B cell (primary cell): ENCODE measurements at regions not wholly inside any gene's neighbourhood (a gene's known extent, or its start where the extent isn't known, plus 50 kb on each side); places are given as distances from the start of the nearest gene placed in this dataset.

Experiments used
- EZH2 ChIP-seq: IDR thresholded peaks from 2 replicates; pipeline ENCODE4 v1.6.1; 2012; ENCODE audit warnings: borderline replicate concordance, low read depth, mild to moderate bottlenecking, moderate library complexity, low read length; ENCODE audit not compliant: insufficient read depth, poor library complexity, severe bottlenecking
- TF ChIP-seq, protein P1 (sequence below): fragments of 200-600 bp; IDR thresholded peaks from one replicate; pipeline ENCODE4 v1.8.0; 2022; ENCODE audit warnings: antibody characterized with exemption, mild to moderate bottlenecking

DNA sequence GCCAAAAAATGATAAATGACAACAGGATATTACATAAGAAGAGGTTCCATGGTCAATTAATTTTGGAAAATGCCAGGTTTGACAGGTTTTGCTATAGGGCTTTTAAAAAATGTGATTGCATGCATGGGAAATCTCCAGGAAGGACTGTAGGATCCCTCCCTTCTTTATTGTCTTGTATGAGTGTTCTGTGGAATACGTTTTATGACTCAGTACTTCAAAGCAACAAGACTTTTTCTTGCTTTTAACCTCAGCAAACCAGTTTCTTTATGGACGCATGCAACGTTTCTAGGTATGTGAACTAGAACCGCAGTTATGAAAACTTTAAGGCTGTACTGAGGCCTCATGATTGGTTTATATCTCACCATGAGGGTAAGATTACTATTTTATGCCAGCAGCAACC, 76.6 kb upstream of the NTRK2 start:
- TF ChIP-seq, protein P1, sequence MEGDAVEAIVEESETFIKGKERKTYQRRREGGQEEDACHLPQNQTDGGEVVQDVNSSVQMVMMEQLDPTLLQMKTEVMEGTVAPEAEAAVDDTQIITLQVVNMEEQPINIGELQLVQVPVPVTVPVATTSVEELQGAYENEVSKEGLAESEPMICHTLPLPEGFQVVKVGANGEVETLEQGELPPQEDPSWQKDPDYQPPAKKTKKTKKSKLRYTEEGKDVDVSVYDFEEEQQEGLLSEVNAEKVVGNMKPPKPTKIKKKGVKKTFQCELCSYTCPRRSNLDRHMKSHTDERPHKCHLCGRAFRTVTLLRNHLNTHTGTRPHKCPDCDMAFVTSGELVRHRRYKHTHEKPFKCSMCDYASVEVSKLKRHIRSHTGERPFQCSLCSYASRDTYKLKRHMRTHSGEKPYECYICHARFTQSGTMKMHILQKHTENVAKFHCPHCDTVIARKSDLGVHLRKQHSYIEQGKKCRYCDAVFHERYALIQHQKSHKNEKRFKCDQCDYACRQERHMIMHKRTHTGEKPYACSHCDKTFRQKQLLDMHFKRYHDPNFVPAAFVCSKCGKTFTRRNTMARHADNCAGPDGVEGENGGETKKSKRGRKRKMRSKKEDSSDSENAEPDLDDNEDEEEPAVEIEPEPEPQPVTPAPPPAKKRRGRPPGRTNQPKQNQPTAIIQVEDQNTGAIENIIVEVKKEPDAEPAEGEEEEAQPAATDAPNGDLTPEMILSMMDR = no peak
- TF ChIP-seq EZH2 = no peak
